Neural progenitor cell (in vitro differentiated cells): ENCODE measurements at regions not wholly inside any gene's neighbourhood (a gene's known extent, or its start where the extent isn't known, plus 50 kb on each side); places are given as distances from the start of the nearest gene placed in this dataset.

Experiments used
- DNase-seq: peaks from one replicate; pipeline ENCODE4 v3.0.0-alpha.2; 2016; ENCODE audit warnings: low spot score
- H2AFZ ChIP-seq: fragments of 200-600 bp; sonication (generic); replicated peaks from 2 replicates; pipeline ENCODE4 v1.6.1; 2016; ENCODE audit warnings: antibody characterized with exemption
- H3F3A ChIP-seq: fragments of 200-600 bp; sonication (generic); 2 replicates; pipeline ENCODE4 v1.6.1; 2016; ENCODE audit warnings: antibody characterized with exemption, low read depth
- H3K27ac ChIP-seq: fragments of 200-600 bp; sonication (generic); 2 replicates; pipeline ENCODE4 v1.5.1; 2016; ENCODE audit warnings: mild to moderate bottlenecking
- H3K27me3 ChIP-seq: fragments of 200-600 bp; sonication (generic); 2 replicates; pipeline ENCODE4 v1.6.1; 2016; ENCODE audit warnings: mild to moderate bottlenecking, moderate library complexity
- H3K36me3 ChIP-seq: fragments of 200-600 bp; sonication (generic); 2 replicates; pipeline ENCODE4 v1.5.1; 2016
- H3K4me1 ChIP-seq: fragments of 200-600 bp; sonication (generic); 2 replicates; pipeline ENCODE4 v1.6.1; 2016; ENCODE audit warnings: mixed run types
- H3K4me2 ChIP-seq: fragments of 200-600 bp; sonication (generic); 2 replicates; pipeline ENCODE4 v1.6.1; 2016
- H3K4me3 ChIP-seq: fragments of 200-600 bp; sonication (generic); 2 replicates; pipeline ENCODE4 v1.5.1; 2016
- H3K79me2 ChIP-seq: fragments of 200-600 bp; sonication (generic); 2 replicates; pipeline ENCODE4 v1.6.1; 2016; ENCODE audit warnings: low read depth
- H3K9ac ChIP-seq: fragments of 200-600 bp; sonication (generic); 2 replicates; pipeline ENCODE4 v1.6.1; 2016
- H3K9me3 ChIP-seq: fragments of 200-600 bp; sonication (generic); 2 replicates; pipeline ENCODE4 v1.5.1; 2016; ENCODE audit warnings: low read depth
- H4K20me1 ChIP-seq: fragments of 200-600 bp; sonication (generic); 2 replicates; pipeline ENCODE4 v1.6.1; 2016; ENCODE audit warnings: low read depth
- H3K27ac Mint-ChIP-seq: 3 replicates; pipeline ENCODE4 v1.8.0; 2021; ENCODE audit warnings: mixed read lengths
- H3K27me3 Mint-ChIP-seq: 2 replicates; pipeline ENCODE4 v1.8.0; 2022; ENCODE audit warnings: low read depth, mild to moderate bottlenecking, inconsistent platforms, moderate library complexity, mixed read lengths; ENCODE audit not compliant: insufficient read depth
- H3K36me3 Mint-ChIP-seq: 3 replicates; pipeline ENCODE4 v1.8.0; 2021; ENCODE audit warnings: mixed read lengths
- H3K4me1 Mint-ChIP-seq: 3 replicates; pipeline ENCODE4 v1.8.0; 2021; ENCODE audit warnings: mixed read lengths
- H3K4me3 Mint-ChIP-seq: 3 replicates; pipeline ENCODE4 v1.8.0; 2021; ENCODE audit warnings: mild to moderate bottlenecking, moderate library complexity, mixed read lengths
- H3K9me3 Mint-ChIP-seq: 3 replicates; pipeline ENCODE4 v1.8.0; 2020; ENCODE audit warnings: mixed read lengths
- EZH2 ChIP-seq: fragments of 200-600 bp; sonication (generic); IDR thresholded peaks from 2 replicates; pipeline ENCODE4 v1.6.1; 2017; ENCODE audit warnings: antibody characterized with exemption, mild to moderate bottlenecking, moderate library complexity
- EZH2phosphoT487 ChIP-seq: fragments of 200-600 bp; sonication (generic); IDR thresholded peaks from 2 replicates; pipeline ENCODE4 v1.6.1; 2017; ENCODE audit warnings: antibody characterized with exemption
- TF ChIP-seq, protein P1 (sequence below): fragments of 200-600 bp; sonication (generic); IDR thresholded peaks from 2 replicates; pipeline ENCODE4 v1.5.1; 2017; ENCODE audit warnings: antibody characterized with exemption, mild to moderate bottlenecking

DNA sequence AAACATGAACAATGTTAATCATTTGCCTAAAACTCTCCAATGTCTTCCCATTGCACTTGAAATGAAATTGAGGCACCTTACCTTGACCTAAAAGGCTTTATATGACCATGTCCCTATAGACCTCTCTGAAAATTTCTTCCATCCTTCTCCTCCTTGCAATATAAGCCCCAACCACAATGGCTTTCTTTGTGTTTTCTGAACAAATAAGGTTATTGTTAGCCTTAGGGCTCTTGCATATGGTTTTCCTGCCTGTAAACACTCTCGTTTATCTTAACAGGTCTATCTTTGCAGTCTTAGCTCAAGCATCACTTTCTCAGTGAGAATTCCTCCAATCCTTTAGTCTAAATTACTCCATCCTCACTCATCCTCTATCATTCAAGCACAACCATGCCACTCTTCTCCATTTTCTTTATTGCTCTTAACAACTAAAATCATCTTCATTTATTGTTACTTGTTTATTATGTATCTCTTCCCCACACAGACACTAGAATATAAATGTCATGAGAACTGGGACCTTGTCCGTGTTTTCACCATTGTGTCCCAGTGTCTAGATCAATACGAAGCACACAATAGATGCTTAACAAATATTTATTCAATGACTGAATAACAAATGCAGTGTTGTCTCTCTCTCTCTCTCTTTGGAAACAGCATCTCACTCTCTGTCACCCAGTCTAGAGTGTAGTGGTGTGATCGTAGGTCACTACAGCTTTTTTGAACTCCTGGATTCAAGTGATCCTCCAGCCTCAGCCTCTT lies 129.3 kb downstream of the RDH14 start:
- H3K79me2 ChIP-seq, result no peaks in the 10 kb centered on the region
- Mint-ChIP-seq H3K4me1 (peaks cover 18% of the 10 kb centered on the region), H3K36me3 (no peaks in the 10 kb centered on the region), H3K9me3 (no peaks in the 10 kb centered on the region), H3K27ac (no peak overlapping the region), H3K4me3 (no peak overlapping the region), H3K27me3 (no peaks in the 10 kb centered on the region)
- TF ChIP-seq EZH2 (no peak), EZH2phosphoT487 (no peak)
- TF ChIP-seq, protein P1, sequence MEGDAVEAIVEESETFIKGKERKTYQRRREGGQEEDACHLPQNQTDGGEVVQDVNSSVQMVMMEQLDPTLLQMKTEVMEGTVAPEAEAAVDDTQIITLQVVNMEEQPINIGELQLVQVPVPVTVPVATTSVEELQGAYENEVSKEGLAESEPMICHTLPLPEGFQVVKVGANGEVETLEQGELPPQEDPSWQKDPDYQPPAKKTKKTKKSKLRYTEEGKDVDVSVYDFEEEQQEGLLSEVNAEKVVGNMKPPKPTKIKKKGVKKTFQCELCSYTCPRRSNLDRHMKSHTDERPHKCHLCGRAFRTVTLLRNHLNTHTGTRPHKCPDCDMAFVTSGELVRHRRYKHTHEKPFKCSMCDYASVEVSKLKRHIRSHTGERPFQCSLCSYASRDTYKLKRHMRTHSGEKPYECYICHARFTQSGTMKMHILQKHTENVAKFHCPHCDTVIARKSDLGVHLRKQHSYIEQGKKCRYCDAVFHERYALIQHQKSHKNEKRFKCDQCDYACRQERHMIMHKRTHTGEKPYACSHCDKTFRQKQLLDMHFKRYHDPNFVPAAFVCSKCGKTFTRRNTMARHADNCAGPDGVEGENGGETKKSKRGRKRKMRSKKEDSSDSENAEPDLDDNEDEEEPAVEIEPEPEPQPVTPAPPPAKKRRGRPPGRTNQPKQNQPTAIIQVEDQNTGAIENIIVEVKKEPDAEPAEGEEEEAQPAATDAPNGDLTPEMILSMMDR, result no peak
- no peak overlapping the region for H3K9ac ChIP-seq
- H3F3A ChIP-seq, result no peaks in the 10 kb centered on the region
- H2AFZ ChIP-seq, result no peak overlapping the region
- no peak for DNase-seq
- no peaks in the 10 kb centered on the region for H3K36me3 ChIP-seq
- H3K4me3 ChIP-seq, result no peak overlapping the region
- no peak overlapping the region for H3K4me2 ChIP-seq
- no peaks in the 10 kb centered on the region for H4K20me1 ChIP-seq
- no peaks in the 10 kb centered on the region for H3K27me3 ChIP-seq
- no peaks in the 10 kb centered on the region for H3K4me1 ChIP-seq
- H3K27ac ChIP-seq, result no peak overlapping the region
- H3K9me3 ChIP-seq, result no peaks in the 10 kb centered on the region

DNA sequence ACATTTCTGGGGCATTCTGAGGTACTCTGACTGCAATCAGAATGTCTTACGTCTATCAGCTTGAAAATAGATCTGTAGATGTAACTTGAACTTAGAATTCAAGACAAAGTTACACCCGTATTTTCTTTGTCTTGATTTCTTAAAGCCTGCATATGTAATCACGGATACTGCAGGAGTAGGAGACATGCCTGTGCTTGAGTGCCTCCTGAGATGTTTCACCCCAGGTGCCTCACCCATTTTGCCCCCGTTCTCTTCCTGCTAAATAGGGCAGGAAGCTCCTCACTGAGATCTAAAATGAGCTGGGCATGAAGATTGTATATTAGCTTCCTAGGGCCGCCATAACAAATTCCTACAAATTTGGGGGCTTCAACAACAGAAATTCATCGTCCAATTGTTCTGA lies 131.9 kb downstream of the RDH14 start:
- Mint-ChIP-seq H3K4me1 (peaks cover 14% of the 10 kb centered on the region), H3K36me3 (no peaks in the 10 kb centered on the region), H3K27me3 (no peaks in the 10 kb centered on the region), H3K4me3 (no peak overlapping the region), H3K9me3 (no peaks in the 10 kb centered on the region), H3K27ac (no peak overlapping the region)
- no peak overlapping the region for H2AFZ ChIP-seq
- no peaks in the 10 kb centered on the region for H3K79me2 ChIP-seq
- no peaks in the 10 kb centered on the region for H3K36me3 ChIP-seq
- no peaks in the 10 kb centered on the region for H3K27me3 ChIP-seq
- no peaks in the 10 kb centered on the region for H4K20me1 ChIP-seq
- TF ChIP-seq, protein P1, result no peak
- TF ChIP-seq EZH2 (no peak), EZH2phosphoT487 (no peak)
- no peak for DNase-seq
- H3K4me2 ChIP-seq, result no peak overlapping the region
- H3K9me3 ChIP-seq, result no peaks in the 10 kb centered on the region
- no peak overlapping the region for H3K27ac ChIP-seq
- no peaks in the 10 kb centered on the region for H3K4me1 ChIP-seq
- no peak overlapping the region for H3K9ac ChIP-seq
- no peak overlapping the region for H3K4me3 ChIP-seq
- H3F3A ChIP-seq, result no peaks in the 10 kb centered on the region

GRCh38 chr2:18427762-18428161 lies 132.7 kb downstream of the RDH14 start:
- no peak overlapping the region for H3K27ac Mint-ChIP-seq
- no peak for DNase-seq
- H3K36me3 Mint-ChIP-seq, result no peaks in the 10 kb centered on the region
- Histone ChIP-seq H3F3A (no peaks in the 10 kb centered on the region), H2AFZ (no peak overlapping the region), H3K9ac (no peak overlapping the region), H3K4me2 (no peak overlapping the region), H4K20me1 (no peaks in the 10 kb centered on the region), H3K9me3 (no peaks in the 10 kb centered on the region), H3K36me3 (no peaks in the 10 kb centered on the region), H3K27me3 (no peaks in the 10 kb centered on the region), H3K27ac (no peak overlapping the region), H3K4me1 (no peaks in the 10 kb centered on the region), H3K4me3 (no peak overlapping the region), H3K79me2 (no peaks in the 10 kb centered on the region)
- no peaks in the 10 kb centered on the region for H3K9me3 Mint-ChIP-seq
- H3K4me1 Mint-ChIP-seq, result peaks cover 7% of the 10 kb centered on the region
- H3K27me3 Mint-ChIP-seq, result no peaks in the 10 kb centered on the region
- H3K4me3 Mint-ChIP-seq, result no peak overlapping the region
- TF ChIP-seq, protein P1, result no peak
- TF ChIP-seq EZH2 (no peak), EZH2phosphoT487 (no peak)
